ENCODE measurements at regions not wholly inside any gene's neighbourhood (a gene's known extent, or its start where the extent isn't known, plus 50 kb on each side); places are given as distances from the start of the nearest gene placed in this dataset.
"Not testable (repeated sequence)": the region's sequence is repeated elsewhere in the genome, so short reads cannot be mapped to it uniquely, and the experiment has no call there.

GRCh38 chr7:65744406-65744805, 128.5 kb upstream of the VKORC1L1 start:
- no peak for DNase-seq

GRCh38 chr7:65746398-65746669, 126.5 kb upstream of the VKORC1L1 start:
- DNase-seq, result no peak

- no peak for DNase-seq
These were observed 123.8 kb upstream of the VKORC1L1 start for GRCh38 chr7:65749039-65749438.

GRCh38 chr7:65749518-65749917, 123.4 kb upstream of the VKORC1L1 start:
- DNase-seq, result no peak

GRCh38 chr7:65750511-65751344, 122.1 kb upstream of the VKORC1L1 start:
- peak; percentile 88 to 96 (median 90) for DNase-seq

- not testable (repeated sequence) for DNase-seq
These were observed 118.8 kb upstream of the VKORC1L1 start for GRCh38 chr7:65754070-65754469.

- not testable (repeated sequence) for DNase-seq
These were observed 113.9 kb upstream of the VKORC1L1 start for GRCh38 chr7:65758991-65759390.

GRCh38 chr7:65762712-65763111, 110.2 kb upstream of the VKORC1L1 start:
- DNase-seq, result not testable (repeated sequence)

GRCh38 chr7:65763114-65763513, 109.8 kb upstream of the VKORC1L1 start:
- DNase-seq, result not testable (repeated sequence)

GRCh38 chr7:65770473-65771225, 102.2 kb upstream of the VKORC1L1 start:
- peak; percentile 85 to 96 (median 94) for DNase-seq

GRCh38 chr7:65771226-65771569, 101.7 kb upstream of the VKORC1L1 start:
- not testable (repeated sequence) for DNase-seq

- not testable (repeated sequence) for DNase-seq
These were observed 96.2 kb upstream of the VKORC1L1 start for GRCh38 chr7:65776677-65777076.

GRCh38 chr7:65789943-65790342, 82.9 kb upstream of the VKORC1L1 start:
- not testable (repeated sequence) for DNase-seq

- not testable (repeated sequence) for DNase-seq
These were observed 81.1 kb upstream of the VKORC1L1 start for GRCh38 chr7:65791788-65792187.

GRCh38 chr7:65792726-65793125, 80.1 kb upstream of the VKORC1L1 start:
- DNase-seq, result not testable (repeated sequence)

GRCh38 chr7:65794671-65795391, 78.0 kb upstream of the VKORC1L1 start:
- not testable (repeated sequence) for DNase-seq

- not testable (repeated sequence) for DNase-seq
These were observed 77.5 kb upstream of the VKORC1L1 start for GRCh38 chr7:65795392-65795716.

GRCh38 chr7:65796205-65796604, 76.7 kb upstream of the VKORC1L1 start:
- no peak for DNase-seq

GRCh38 chr7:65797086-65797485, 75.8 kb upstream of the VKORC1L1 start:
- DNase-seq, result not testable (repeated sequence)

GRCh38 chr7:65797566-65797965, 75.3 kb upstream of the VKORC1L1 start:
- not testable (repeated sequence) for DNase-seq

- DNase-seq, result peak in 1 of 3 donors; percentile 12
These were observed 74.5 kb upstream of the VKORC1L1 start for GRCh38 chr7:65798111-65799075.
